ENCODE measurements at regions not wholly inside any gene's neighbourhood (a gene's known extent, or its start where the extent isn't known, plus 50 kb on each side); places are given as distances from the start of the nearest gene placed in this dataset.

DNA sequence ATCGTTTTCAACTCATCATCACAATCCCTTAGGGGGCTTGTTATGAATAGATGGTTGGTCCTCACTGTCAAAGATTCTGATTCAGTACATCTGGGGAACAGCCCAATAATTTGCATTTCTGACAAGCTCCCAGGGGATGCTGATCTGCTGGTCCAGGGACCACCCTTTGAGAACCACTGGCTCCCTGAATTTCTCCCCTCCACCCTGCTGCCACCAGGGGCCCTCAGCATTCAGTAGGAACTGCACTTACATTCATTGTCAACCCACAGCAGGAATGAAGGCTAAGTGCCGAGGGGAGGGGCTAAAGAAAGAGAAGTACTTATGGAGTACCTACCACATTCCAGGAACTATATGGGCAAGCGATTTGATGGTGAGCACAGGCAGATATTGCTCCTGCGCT, 85.9 kb downstream of the BOD1 start:
- TF ChIP-seq, protein P1, sequence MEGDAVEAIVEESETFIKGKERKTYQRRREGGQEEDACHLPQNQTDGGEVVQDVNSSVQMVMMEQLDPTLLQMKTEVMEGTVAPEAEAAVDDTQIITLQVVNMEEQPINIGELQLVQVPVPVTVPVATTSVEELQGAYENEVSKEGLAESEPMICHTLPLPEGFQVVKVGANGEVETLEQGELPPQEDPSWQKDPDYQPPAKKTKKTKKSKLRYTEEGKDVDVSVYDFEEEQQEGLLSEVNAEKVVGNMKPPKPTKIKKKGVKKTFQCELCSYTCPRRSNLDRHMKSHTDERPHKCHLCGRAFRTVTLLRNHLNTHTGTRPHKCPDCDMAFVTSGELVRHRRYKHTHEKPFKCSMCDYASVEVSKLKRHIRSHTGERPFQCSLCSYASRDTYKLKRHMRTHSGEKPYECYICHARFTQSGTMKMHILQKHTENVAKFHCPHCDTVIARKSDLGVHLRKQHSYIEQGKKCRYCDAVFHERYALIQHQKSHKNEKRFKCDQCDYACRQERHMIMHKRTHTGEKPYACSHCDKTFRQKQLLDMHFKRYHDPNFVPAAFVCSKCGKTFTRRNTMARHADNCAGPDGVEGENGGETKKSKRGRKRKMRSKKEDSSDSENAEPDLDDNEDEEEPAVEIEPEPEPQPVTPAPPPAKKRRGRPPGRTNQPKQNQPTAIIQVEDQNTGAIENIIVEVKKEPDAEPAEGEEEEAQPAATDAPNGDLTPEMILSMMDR (conservative IDR thresholded peaks at IDR 0.05): peak; percentile 24
- no peak for TF ChIP-seq ZFX (IDR thresholded peaks at IDR 0.05)

Measured in C4-2B (cell line).